Activated B cell treated with CpG ODN at 0.5 μM for 24 hours (primary cell): ENCODE measurements at regions not wholly inside any gene's neighbourhood (a gene's known extent, or its start where the extent isn't known, plus 50 kb on each side); places are given as distances from the start of the nearest gene placed in this dataset.

Experiments
- ATAC-seq: fragments of 200-7000 bp; cut with Tn5 transposase; one replicate; pipeline ENCODE4 v1.10.0; 2021; ENCODE audit warnings: low read depth, mild to moderate bottlenecking, moderate library complexity
- CTCF ChIA-PET: fragments of 350-600 bp; sonication (Branson Sonifier 250); formaldehyde crosslinking; loops from one replicate; lab custom pipeline; 2021; ENCODE audit warnings: antibody characterized with exemption; lab: Charles Lee
- POLR2A ChIA-PET: fragments of 350-600 bp; sonication (Branson Sonifier 250); formaldehyde crosslinking; loops from one replicate; lab custom pipeline; 2021; ENCODE audit warnings: antibody characterized with exemption; lab: Charles Lee
- DNase-seq: peaks from one replicate; pipeline ENCODE4 v3.0.0; 2022
- H3K27ac Mint-ChIP-seq: one replicate; pipeline ENCODE4 v1.8.0; 2020; ENCODE audit warnings: mixed read lengths
- H3K27me3 Mint-ChIP-seq: one replicate; pipeline ENCODE4 v1.8.0; 2021; ENCODE audit warnings: mixed read lengths
- H3K36me3 Mint-ChIP-seq: one replicate; pipeline ENCODE4 v1.8.0; 2021; ENCODE audit warnings: low read depth, mixed read lengths
- H3K4me1 Mint-ChIP-seq: one replicate; pipeline ENCODE4 v1.8.0; 2021; ENCODE audit warnings: mixed read lengths
- H3K4me3 Mint-ChIP-seq: one replicate; pipeline ENCODE4 v1.8.0; 2020; ENCODE audit warnings: mild to moderate bottlenecking, mixed read lengths
- H3K9me3 Mint-ChIP-seq: one replicate; pipeline ENCODE4 v1.8.0; 2020; ENCODE audit warnings: mixed read lengths
- CTCF ChIP-seq: fragments of 200-600 bp; IDR thresholded peaks from one replicate; pipeline ENCODE4 v1.8.0; 2022; ENCODE audit warnings: antibody characterized with exemption, mild to moderate bottlenecking
- intact Hi-C: fragments of 100-400 bp; cut with micrococcal nuclease; formaldehyde crosslinking; loops from one replicate; pipeline ENCODE4 v1.15.1; 2024

GRCh38 chr4:4627111-4627510 lies 85.3 kb upstream of the STX18 start:
- POLR2A ChIA-PET, result no interaction called here
- TF ChIP-seq CTCF, result no peak
- no peaks in the 10 kb centered on the region for H3K27me3 Mint-ChIP-seq
- H3K4me1 Mint-ChIP-seq, result peaks cover 4% of the 10 kb centered on the region
- peaks cover 2% of the 10 kb centered on the region for H3K9me3 Mint-ChIP-seq
- ATAC-seq, result no peak
- CTCF ChIA-PET, result no interaction called here
- no peak overlapping the region for H3K27ac Mint-ChIP-seq
- H3K36me3 Mint-ChIP-seq, result no peaks in the 10 kb centered on the region
- intact Hi-C loops, result no loop called here
- no peak for DNase-seq
- H3K4me3 Mint-ChIP-seq, result no peak overlapping the region

- Mint-ChIP-seq H3K4me1 (peaks cover 4% of the 10 kb centered on the region), H3K4me3 (no peak overlapping the region), H3K9me3 (peaks cover 5% of the 10 kb centered on the region), H3K27ac (no peak overlapping the region), H3K36me3 (peaks cover 4% of the 10 kb centered on the region), H3K27me3 (no peaks in the 10 kb centered on the region)
- no peak for ATAC-seq
- no peak for TF ChIP-seq CTCF
- no peak for DNase-seq
- ChIA-PET CTCF (no interaction called here), POLR2A (no interaction called here)
- intact Hi-C loops, result no loop called here
Measured at GRCh38 chr4:4625488-4625887, 83.6 kb upstream of the STX18 start.

- CTCF ChIA-PET, result no interaction called here
- H3K4me1 Mint-ChIP-seq, result peaks cover 4% of the 10 kb centered on the region
- no peak overlapping the region for H3K4me3 Mint-ChIP-seq
- no peak for ATAC-seq
- H3K9me3 Mint-ChIP-seq, result peaks cover 5% of the 10 kb centered on the region
- DNase-seq, result no peak
- TF ChIP-seq CTCF, result no peak
- H3K27ac Mint-ChIP-seq, result no peak overlapping the region
- POLR2A ChIA-PET, result no interaction called here
- H3K36me3 Mint-ChIP-seq, result peaks cover 8% of the 10 kb centered on the region
- no peaks in the 10 kb centered on the region for H3K27me3 Mint-ChIP-seq
- intact Hi-C loops, result no loop called here
Measured at GRCh38 chr4:4624276-4624897, 82.5 kb upstream of the STX18 start.

- Mint-ChIP-seq H3K4me3 (no peak overlapping the region), H3K9me3 (peaks cover 5% of the 10 kb centered on the region), H3K27ac (no peak overlapping the region), H3K36me3 (peaks cover 13% of the 10 kb centered on the region), H3K4me1 (peaks cover 4% of the 10 kb centered on the region), H3K27me3 (no peaks in the 10 kb centered on the region)
- ChIA-PET POLR2A (no interaction called here), CTCF (no interaction called here)
- DNase-seq, result no peak
- no peak for TF ChIP-seq CTCF
- intact Hi-C loops, result no loop called here
- no peak for ATAC-seq
Measured at GRCh38 chr4:4619821-4620220, 78.0 kb upstream of the STX18 start.

- intact Hi-C loops, result no loop called here
- Mint-ChIP-seq H3K36me3 (peaks cover 13% of the 10 kb centered on the region), H3K27ac (no peak overlapping the region), H3K9me3 (peaks cover 5% of the 10 kb centered on the region), H3K4me3 (no peak overlapping the region), H3K27me3 (no peaks in the 10 kb centered on the region), H3K4me1 (no peaks in the 10 kb centered on the region)
- ChIA-PET CTCF (no interaction called here), POLR2A (no interaction called here)
- DNase-seq (no peak), ATAC-seq (no peak)
- no peak for TF ChIP-seq CTCF
Measured at GRCh38 chr4:4618847-4619246, 77.0 kb upstream of the STX18 start.
